Fibroblast of pulmonary artery (primary cell): ENCODE measurements at regions not wholly inside any gene's neighbourhood (a gene's known extent, or its start where the extent isn't known, plus 50 kb on each side); places are given as distances from the start of the nearest gene placed in this dataset.

Source experiments
- DNase-seq: peaks from one replicate; pipeline ENCODE4 v3.0.0-alpha.2; 2010; ENCODE audit warnings: low read depth
- H3K4me3 ChIP-seq: replicated peaks from 2 replicates; pipeline ENCODE4 v1.5.1; 2011; ENCODE audit warnings: low read depth, mild to moderate bottlenecking, control low read depth, low read length, moderate library complexity
- CTCF ChIP-seq: IDR thresholded peaks from 2 replicates; pipeline ENCODE4 v1.5.1; 2011; ENCODE audit warnings: mild to moderate bottlenecking, control low read depth, low read length, inconsistent platforms; ENCODE audit errors: missing control alignments

GRCh38 chr6:50655848-50656453 is 57.4 kb upstream of the TFAP2D start:
- DNase-seq, result peak; percentile 7
- TF ChIP-seq CTCF, result peak; percentile 42
- no peak overlapping the region for H3K4me3 ChIP-seq

- no peak for TF ChIP-seq CTCF
- no peak for DNase-seq
- H3K4me3 ChIP-seq, result no peak overlapping the region
Observed at GRCh38 chr6:50657513-50657912, 55.8 kb upstream of the TFAP2D start.

GRCh38 chr6:50658561-50658960 is 54.8 kb upstream of the TFAP2D start:
- no peak for TF ChIP-seq CTCF
- no peak overlapping the region for H3K4me3 ChIP-seq
- no peak for DNase-seq

DNA sequence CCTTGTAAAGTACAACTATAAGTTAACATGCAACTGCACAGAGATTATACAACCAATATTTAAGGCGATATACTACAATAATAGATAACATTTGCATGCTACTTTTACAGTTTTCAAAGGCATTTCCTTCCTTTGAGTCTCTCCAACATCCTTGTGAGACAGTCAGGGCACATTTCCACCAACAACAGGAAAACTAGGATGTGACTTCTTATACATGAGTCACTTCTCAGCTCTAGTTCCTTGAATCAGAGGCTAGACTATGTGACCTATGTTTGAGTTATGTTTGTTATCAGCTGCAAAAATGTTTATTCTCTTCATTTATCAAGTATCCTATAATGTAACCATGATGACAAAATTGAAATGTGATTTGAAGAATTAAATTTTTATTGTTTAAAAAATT is 51.7 kb upstream of the TFAP2D start:
- H3K4me3 ChIP-seq, result no peak overlapping the region
- DNase-seq, result peak; percentile 6
- no peak for TF ChIP-seq CTCF
